Ascending aorta (tissue), 2 donors: ENCODE measurements at regions not wholly inside any gene's neighbourhood (a gene's known extent, or its start where the extent isn't known, plus 50 kb on each side); places are given as distances from the start of the nearest gene placed in this dataset.

ENCODE experiments used
- DNase-seq, 2 donors: peaks; one replicate each; pipeline ENCODE4 v3.0.0-alpha.2; 2019; ENCODE audit warnings: low spot score in 2 of 2
- H3K27ac ChIP-seq, 2 donors: fragments of 200-600 bp; sonication (generic); one replicate each; pipeline ENCODE4 v1.5.1; 2016 to 2017; ENCODE audit warnings: mild to moderate bottlenecking in 1 of 2
- H3K27me3 ChIP-seq: fragments of 200-600 bp; sonication (generic); one replicate; pipeline ENCODE4 v1.5.1; 2017
- H3K36me3 ChIP-seq, 2 donors: fragments of 200-600 bp; sonication (generic); one replicate each; pipeline ENCODE4 v1.5.1; 2016
- H3K4me1 ChIP-seq, 2 donors: fragments of 200-600 bp; sonication (generic); one replicate each; pipeline ENCODE4 v1.5.1; 2016 to 2017; ENCODE audit warnings: mild to moderate bottlenecking in 1 of 2
- H3K4me3 ChIP-seq, 2 donors: fragments of 200-600 bp; sonication (generic); one replicate each; pipeline ENCODE4 v1.5.1; 2016 to 2017; ENCODE audit warnings: mild to moderate bottlenecking in 1 of 2
- H3K9me3 ChIP-seq, 2 donors: fragments of 200-600 bp; sonication (generic); one replicate each; pipeline ENCODE4 v1.5.1; 2016
- intact Hi-C: fragments of 100-400 bp; cut with DNase I; formaldehyde crosslinking; loops from one replicate; pipeline ENCODE4 v1.15.1; 2023
- TF ChIP-seq, protein P1 (sequence below), 3 experiments: fragments of 200-600 bp in 2 of 3; fragments of 450-650 bp in 1 of 3; sonication (generic) in 2 of 3; IDR thresholded peaks; one replicate each; pipeline ENCODE4 v1.5.1; 2016 to 2019; ENCODE audit warnings: antibody characterized with exemption in 3 of 3, mild to moderate bottlenecking in 1 of 3, moderate library complexity in 1 of 3

DNA sequence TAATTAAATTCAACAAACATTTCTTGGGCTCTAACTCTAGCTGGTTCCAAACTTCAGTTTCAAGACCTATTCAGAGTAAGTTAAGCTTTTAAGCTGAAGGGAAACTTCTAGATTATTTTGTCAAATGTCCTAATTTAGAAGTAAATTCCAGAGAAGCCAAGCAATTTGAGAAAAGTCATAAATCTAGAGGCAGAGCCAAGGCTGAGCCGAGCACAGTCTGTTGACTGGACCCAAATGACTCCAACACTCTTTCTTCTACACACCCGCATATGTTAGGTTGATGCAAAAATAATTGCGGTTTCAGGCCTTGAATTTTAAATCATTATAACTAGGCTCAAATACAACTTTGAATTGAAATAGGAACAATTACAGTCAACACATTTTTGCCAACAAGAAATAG lies 319.7 kb downstream of the NFIB start:
- no peaks in the 10 kb centered on the region for H3K36me3 ChIP-seq
- H3K4me1 ChIP-seq: peaks cover 0 to 2% of the 10 kb centered on the region in 2 donors
- no peaks in the 10 kb centered on the region for H3K9me3 ChIP-seq
- intact Hi-C loops: no loop called here
- DNase-seq: no peak
- H3K27ac ChIP-seq: peak overlapping the region; percentile 50 to 64
- TF ChIP-seq, protein P1, sequence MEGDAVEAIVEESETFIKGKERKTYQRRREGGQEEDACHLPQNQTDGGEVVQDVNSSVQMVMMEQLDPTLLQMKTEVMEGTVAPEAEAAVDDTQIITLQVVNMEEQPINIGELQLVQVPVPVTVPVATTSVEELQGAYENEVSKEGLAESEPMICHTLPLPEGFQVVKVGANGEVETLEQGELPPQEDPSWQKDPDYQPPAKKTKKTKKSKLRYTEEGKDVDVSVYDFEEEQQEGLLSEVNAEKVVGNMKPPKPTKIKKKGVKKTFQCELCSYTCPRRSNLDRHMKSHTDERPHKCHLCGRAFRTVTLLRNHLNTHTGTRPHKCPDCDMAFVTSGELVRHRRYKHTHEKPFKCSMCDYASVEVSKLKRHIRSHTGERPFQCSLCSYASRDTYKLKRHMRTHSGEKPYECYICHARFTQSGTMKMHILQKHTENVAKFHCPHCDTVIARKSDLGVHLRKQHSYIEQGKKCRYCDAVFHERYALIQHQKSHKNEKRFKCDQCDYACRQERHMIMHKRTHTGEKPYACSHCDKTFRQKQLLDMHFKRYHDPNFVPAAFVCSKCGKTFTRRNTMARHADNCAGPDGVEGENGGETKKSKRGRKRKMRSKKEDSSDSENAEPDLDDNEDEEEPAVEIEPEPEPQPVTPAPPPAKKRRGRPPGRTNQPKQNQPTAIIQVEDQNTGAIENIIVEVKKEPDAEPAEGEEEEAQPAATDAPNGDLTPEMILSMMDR (IDR thresholded peaks at IDR 0.05): no peak
- no peaks in the 10 kb centered on the region for H3K27me3 ChIP-seq
- H3K4me3 ChIP-seq: no peak overlapping the region

DNA sequence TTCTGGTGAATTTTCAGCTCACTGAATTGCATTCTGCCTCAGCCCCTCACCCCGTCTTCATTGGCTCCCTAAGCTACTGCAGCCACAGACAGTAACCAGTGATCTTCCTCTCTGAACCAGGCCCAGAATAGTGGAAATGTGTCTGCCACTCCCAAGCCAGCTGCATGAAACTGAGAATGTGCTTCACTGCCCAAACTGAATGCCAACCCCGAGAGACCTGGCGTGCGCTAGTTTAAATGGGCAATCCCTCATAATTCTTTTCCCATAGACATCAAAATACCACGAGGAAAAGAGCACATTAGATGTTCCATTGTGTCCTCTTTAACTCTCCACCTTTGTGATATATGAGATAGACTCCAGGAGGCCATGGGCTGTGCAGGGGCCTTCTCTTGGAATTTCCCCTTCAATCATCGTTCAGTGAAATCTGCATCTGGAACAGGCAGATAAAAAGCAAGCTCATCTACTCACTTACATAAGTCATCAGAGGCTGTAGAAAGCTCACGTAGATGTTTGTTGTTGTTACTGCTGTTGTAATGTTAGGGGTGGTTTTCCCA lies 320.2 kb downstream of the NFIB start:
- TF ChIP-seq, protein P1 (IDR thresholded peaks at IDR 0.05): no peak
- intact Hi-C loops: no loop called here
- no peaks in the 10 kb centered on the region for H3K36me3 ChIP-seq
- no peak for DNase-seq
- no peaks in the 10 kb centered on the region for H3K27me3 ChIP-seq
- peaks cover 0 to 2% of the 10 kb centered on the region in 2 donors for H3K4me1 ChIP-seq
- H3K4me3 ChIP-seq: no peak overlapping the region
- H3K9me3 ChIP-seq: no peaks in the 10 kb centered on the region
- H3K27ac ChIP-seq: peak overlapping the region; percentile 50 to 64

DNA sequence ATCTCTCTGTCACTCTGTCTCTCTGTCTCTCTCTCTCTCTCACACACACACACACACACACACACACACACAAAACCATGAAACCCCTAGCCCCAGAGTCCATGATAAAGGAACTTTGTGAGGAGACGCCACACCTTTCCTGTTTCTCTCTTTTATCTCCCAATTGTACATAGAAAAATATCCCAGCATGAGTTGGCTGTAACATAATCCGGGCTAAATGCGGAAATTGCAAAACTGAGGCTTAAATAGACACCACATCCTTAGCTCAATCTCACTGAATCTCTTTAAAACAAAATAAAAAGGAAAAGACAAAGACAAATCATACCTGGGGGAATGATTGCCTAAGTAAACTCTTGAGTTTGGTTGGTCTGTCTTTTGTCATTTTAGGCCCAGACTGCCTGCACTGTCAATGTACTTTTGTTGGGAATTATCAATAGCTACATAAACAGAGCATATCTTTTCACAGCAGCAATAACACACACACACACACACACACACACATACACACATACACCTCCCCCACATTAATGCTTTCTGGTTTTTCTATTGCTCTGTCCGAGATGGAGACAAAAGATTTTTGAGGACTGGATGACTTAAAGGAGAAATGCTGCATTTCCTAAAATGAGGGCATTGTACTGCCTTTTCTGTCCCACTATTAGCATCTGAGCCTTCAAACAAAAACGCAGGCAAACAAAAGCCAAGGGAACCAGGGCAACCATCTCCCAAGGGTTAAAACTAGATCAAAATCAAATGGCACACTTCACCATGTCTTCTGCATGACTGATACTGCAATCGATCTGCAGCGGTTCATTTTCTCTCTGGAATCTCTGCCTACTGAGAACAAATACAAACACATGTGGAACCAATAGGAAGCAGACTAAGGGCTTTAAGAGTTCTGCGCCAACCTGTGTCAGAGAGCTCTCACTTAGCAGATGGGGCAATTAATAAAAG lies 321.5 kb downstream of the NFIB start:
- Histone ChIP-seq H3K27me3 (no peaks in the 10 kb centered on the region), H3K36me3 (no peaks in the 10 kb centered on the region), H3K4me1 (peaks cover 0 to 2% of the 10 kb centered on the region in 2 donors), H3K27ac (peak overlapping the region; percentile 1 to 34), H3K9me3 (no peaks in the 10 kb centered on the region), H3K4me3 (no peak overlapping the region)
- no peak for DNase-seq
- TF ChIP-seq, protein P1 (IDR thresholded peaks at IDR 0.05): no peak
- intact Hi-C loops: no loop called here

DNA sequence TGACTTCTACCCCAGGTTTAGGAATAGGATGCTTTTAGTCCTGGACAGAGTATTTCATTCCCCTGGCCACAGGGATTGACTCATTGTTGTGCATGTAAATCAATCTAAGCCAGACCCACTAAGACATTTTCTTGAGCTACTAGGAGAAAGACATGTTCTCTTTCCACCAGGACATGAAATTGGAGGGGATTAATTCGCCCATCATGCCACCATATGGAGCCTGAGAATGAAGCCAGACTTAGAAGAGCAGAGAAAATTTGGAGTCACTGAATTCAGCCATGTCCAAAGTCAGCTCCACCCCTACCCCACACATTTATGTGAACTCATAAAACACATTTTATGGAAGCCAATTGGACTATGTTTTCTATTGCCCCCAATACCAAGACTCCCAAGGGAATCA lies 322.5 kb downstream of the NFIB start:
- H3K4me1 ChIP-seq: peaks cover 0 to 2% of the 10 kb centered on the region in 2 donors
- intact Hi-C loops: no loop called here
- H3K27ac ChIP-seq: peak overlapping the region in 1 of 2 donors; percentile 1
- DNase-seq: no peak
- no peaks in the 10 kb centered on the region for H3K27me3 ChIP-seq
- H3K36me3 ChIP-seq: no peaks in the 10 kb centered on the region
- TF ChIP-seq, protein P1 (IDR thresholded peaks at IDR 0.05): no peak
- no peak overlapping the region for H3K4me3 ChIP-seq
- H3K9me3 ChIP-seq: no peaks in the 10 kb centered on the region

DNA sequence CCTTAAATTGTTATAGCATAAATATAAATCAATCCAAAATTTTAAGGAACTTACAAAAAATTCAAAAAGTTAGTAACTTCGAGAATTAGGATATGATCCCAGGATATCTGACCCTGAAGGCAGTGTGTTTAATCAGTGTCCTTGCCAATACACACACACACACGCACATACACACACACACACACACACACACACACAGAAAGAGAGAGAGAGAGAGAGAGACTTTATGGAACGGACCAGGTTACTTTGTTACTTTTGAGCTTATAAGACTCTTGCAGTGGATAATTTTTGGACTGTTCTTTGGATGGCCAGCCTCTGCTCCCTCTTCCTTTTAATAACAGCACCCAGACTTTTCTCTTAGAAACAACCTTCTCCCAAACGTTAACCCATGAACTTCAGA lies 322.9 kb downstream of the NFIB start:
- TF ChIP-seq, protein P1 (IDR thresholded peaks at IDR 0.05): no peak
- Histone ChIP-seq H3K4me3 (no peak overlapping the region), H3K27me3 (no peaks in the 10 kb centered on the region), H3K36me3 (no peaks in the 10 kb centered on the region), H3K27ac (peak overlapping the region in 1 of 2 donors; percentile 1), H3K9me3 (no peaks in the 10 kb centered on the region), H3K4me1 (peaks cover 0 to 2% of the 10 kb centered on the region in 2 donors)
- intact Hi-C loops: no loop called here
- no peak for DNase-seq
